ENCODE measurements at regions not wholly inside any gene's neighbourhood (a gene's known extent, or its start where the extent isn't known, plus 50 kb on each side); places are given as distances from the start of the nearest gene placed in this dataset.
"Not testable (repeated sequence)": the region's sequence is repeated elsewhere in the genome, so short reads cannot be mapped to it uniquely, and the experiment has no call there.

GRCh38 chr6:146939456-146939855 lies 264.8 kb upstream of the STXBP5 start:
- not testable (repeated sequence) for TF ChIP-seq CTCF (IDR thresholded peaks at IDR 0.05; ENCODE audit: borderline replicate concordance, extremely low read depth, low read length, poor library complexity, severe bottlenecking); EZH2 (IDR thresholded peaks at IDR 0.05; ENCODE audit: borderline replicate concordance, low read depth, low read length, severe bottlenecking)
